HG02759 (cell line): ENCODE measurements at regions not wholly inside any gene's neighbourhood (a gene's known extent, or its start where the extent isn't known, plus 50 kb on each side); places are given as distances from the start of the nearest gene placed in this dataset.

Source experiments
- ATAC-seq: cut with Tn5 transposase; IDR thresholded peaks from one replicate; pipeline ENCODE4 v1.9.1; 2021; ENCODE audit warnings: mild to moderate bottlenecking, moderate library complexity; ENCODE audit not compliant: unreplicated experiment

- no peak for ATAC-seq
Measured at GRCh38 chr2:207256476-207257207, 90.9 kb upstream of the KLF7 start.

GRCh38 chr2:207257251-207258250, 91.8 kb upstream of the KLF7 start:
- ATAC-seq: no peak

- ATAC-seq: no peak
Measured at GRCh38 chr2:207258263-207258991, 92.7 kb upstream of the KLF7 start.

GRCh38 chr2:207260021-207260420, 94.3 kb upstream of the KLF7 start:
- ATAC-seq: no peak

- no peak for ATAC-seq
Measured at GRCh38 chr2:207260947-207261346, 95.2 kb upstream of the KLF7 start.

GRCh38 chr2:207264310-207264709, 98.6 kb upstream of the KLF7 start:
- ATAC-seq: no peak

- no peak for ATAC-seq
Measured at GRCh38 chr2:207265332-207265731, 99.6 kb upstream of the KLF7 start.

- ATAC-seq: no peak
Measured at GRCh38 chr2:207265869-207266268, 100.1 kb upstream of the KLF7 start.

- no peak for ATAC-seq
Measured at GRCh38 chr2:207266648-207267047, 100.9 kb upstream of the KLF7 start.

- no peak for ATAC-seq
Measured at GRCh38 chr2:207269038-207269437, 103.3 kb upstream of the KLF7 start.

- ATAC-seq: no peak
Measured at GRCh38 chr2:207274530-207275189, 108.9 kb upstream of the KLF7 start.

- ATAC-seq: no peak
Measured at GRCh38 chr2:207275779-207276178, 110.0 kb upstream of the KLF7 start.

- ATAC-seq: no peak
Measured at GRCh38 chr2:207276248-207276647, 110.5 kb upstream of the KLF7 start.

- ATAC-seq: no peak
Measured at GRCh38 chr2:207276858-207277257, 111.1 kb upstream of the KLF7 start.

GRCh38 chr2:207279520-207279919, 113.8 kb upstream of the KLF7 start:
- peak; percentile 49 for ATAC-seq

- no peak for ATAC-seq
Measured at GRCh38 chr2:207281436-207281835, 115.7 kb upstream of the KLF7 start.

GRCh38 chr2:207282916-207283315, 117.2 kb upstream of the KLF7 start:
- no peak for ATAC-seq

GRCh38 chr2:207283356-207283755, 117.6 kb upstream of the KLF7 start:
- ATAC-seq: peak; percentile 33

- ATAC-seq: no peak
Measured at GRCh38 chr2:207284556-207285472, 119.1 kb upstream of the KLF7 start.

GRCh38 chr2:207285473-207285815, 119.7 kb upstream of the KLF7 start:
- ATAC-seq: no peak
